B cell (primary cell): ENCODE measurements at regions not wholly inside any gene's neighbourhood (a gene's known extent, or its start where the extent isn't known, plus 50 kb on each side); places are given as distances from the start of the nearest gene placed in this dataset.

Experiments used
- ATAC-seq: fragments of 200-7000 bp; cut with Tn5 transposase; one replicate; pipeline ENCODE4 v1.10.0; 2021; ENCODE audit warnings: low read depth, mild to moderate bottlenecking, moderate number of reproducible peaks, moderate library complexity
- CTCF ChIA-PET: fragments of 350-600 bp; sonication (Branson Sonifier 250); formaldehyde crosslinking; loops from one replicate; lab custom pipeline; 2021; ENCODE audit warnings: antibody characterized with exemption, inconsistent platforms; lab: Charles Lee
- POLR2A ChIA-PET: fragments of 350-600 bp; sonication (Branson Sonifier 250); formaldehyde crosslinking; loops from one replicate; lab custom pipeline; 2021; ENCODE audit warnings: antibody characterized with exemption; lab: Charles Lee
- DNase-seq: peaks from one replicate; pipeline ENCODE4 v3.0.0; 2013
- H2AFZ ChIP-seq: 2 replicates; pipeline ENCODE4 v1.6.1; 2012; ENCODE audit warnings: mild to moderate bottlenecking, low read depth, low read length; ENCODE audit not compliant: insufficient read depth, poor library complexity, severe bottlenecking
- H3K27ac ChIP-seq, 2 donors: 1 replicate in 1 of 2; 2 replicates in 1 of 2; pipeline ENCODE4 v1.5.1; 2012 to 2013; ENCODE audit warnings: low read length in 2 of 2, mild to moderate bottlenecking in 2 of 2, moderate library complexity in 1 of 2
- H3K27me3 ChIP-seq, 4 experiments: fragments of 200-600 bp in 1 of 4; sonication (generic) in 1 of 4; replicated peaks in 1 of 4; 1 replicate in 2 of 4; 2 replicates in 2 of 4; pipeline versions ENCODE4 v1.6.1 to v1.7.0; 2013 to 2016; ENCODE audit warnings: low read length in 3 of 4, mild to moderate bottlenecking in 2 of 4, mixed read lengths in 1 of 4, moderate library complexity in 1 of 4; ENCODE audit not compliant: insufficient read depth in 4 of 4, control insufficient read depth in 3 of 4; ENCODE audit errors: control extremely low read depth in 1 of 4
- H3K36me3 ChIP-seq, 2 experiments: replicated peaks in 1 of 2; 1 replicate in 1 of 2; 2 replicates in 1 of 2; pipeline versions ENCODE4 v1.6.1 to v1.7.1; 2013; ENCODE audit warnings: low read length in 1 of 2; ENCODE audit not compliant: insufficient read depth in 2 of 2, control insufficient read depth in 1 of 2; ENCODE audit errors: control extremely low read depth in 1 of 2, extremely low read depth in 1 of 2
- H3K4me1 ChIP-seq, 2 donors: fragments of 200-600 bp in 1 of 2; sonication (generic) in 1 of 2; 1 replicate in 1 of 2; 2 replicates in 1 of 2; pipeline versions ENCODE4 v1.5.1 to v1.6.1; 2013 to 2017; ENCODE audit warnings: low read length in 2 of 2; ENCODE audit not compliant: control insufficient read depth in 2 of 2, insufficient read depth in 2 of 2
- H3K4me2 ChIP-seq: replicated peaks from 2 replicates; pipeline ENCODE3; 2012; ENCODE audit warnings: mild to moderate bottlenecking, low read depth, low read length; ENCODE audit not compliant: poor library complexity, severe bottlenecking
- H3K4me3 ChIP-seq, 5 experiments: fragments of 200-600 bp in 1 of 5; sonication (generic) in 1 of 5; 1 replicate in 3 of 5; 2 replicates in 2 of 5; pipeline versions ENCODE4 v1.5.1 to v1.7.0; 2011 to 2016; ENCODE audit warnings: low read length in 4 of 5, mild to moderate bottlenecking in 4 of 5, low read depth in 2 of 5, control low read depth in 1 of 5, moderate library complexity in 1 of 5; ENCODE audit not compliant: insufficient read depth in 1 of 5; ENCODE audit errors: control extremely low read depth in 1 of 5, extremely low read depth in 1 of 5
- H3K79me2 ChIP-seq: fragments of 200-600 bp; sonication (generic); one replicate; pipeline ENCODE4 v1.6.0; 2016; ENCODE audit warnings: low read length; ENCODE audit not compliant: control insufficient read depth, insufficient read depth
- H3K9ac ChIP-seq: fragments of 200-600 bp; sonication (generic); 2 replicates; pipeline ENCODE4 v1.6.1; 2017; ENCODE audit warnings: mild to moderate bottlenecking, low read length, moderate library complexity
- H3K9me3 ChIP-seq, 3 donors: one replicate each; pipeline versions ENCODE4 v1.6.1 to v1.7.1; 2013; ENCODE audit warnings: low read length in 2 of 3; ENCODE audit not compliant: control insufficient read depth in 2 of 3, insufficient read depth in 1 of 3; ENCODE audit errors: control extremely low read depth in 1 of 3
- H4K20me1 ChIP-seq: 2 replicates; pipeline ENCODE4 v1.6.0; 2012; ENCODE audit warnings: mild to moderate bottlenecking, low read length; ENCODE audit not compliant: insufficient read depth, control insufficient read depth, poor library complexity, severe bottlenecking
- H3K27ac Mint-ChIP-seq: one replicate; pipeline ENCODE4 v1.8.0; 2021; ENCODE audit warnings: mixed read lengths
- H3K27me3 Mint-ChIP-seq: one replicate; pipeline ENCODE4 v1.8.0; 2021; ENCODE audit warnings: mixed read lengths
- H3K4me1 Mint-ChIP-seq: one replicate; pipeline ENCODE4 v1.8.0; 2021; ENCODE audit warnings: mixed read lengths
- H3K4me3 Mint-ChIP-seq: one replicate; pipeline ENCODE4 v1.8.0; 2021; ENCODE audit warnings: mixed read lengths
- H3K9me3 Mint-ChIP-seq: one replicate; pipeline ENCODE4 v1.8.0; 2022; ENCODE audit warnings: mixed read lengths; ENCODE audit not compliant: insufficient read depth
- EZH2 ChIP-seq: IDR thresholded peaks from 2 replicates; pipeline ENCODE4 v1.6.1; 2012; ENCODE audit warnings: borderline replicate concordance, low read depth, mild to moderate bottlenecking, moderate library complexity, low read length; ENCODE audit not compliant: insufficient read depth, poor library complexity, severe bottlenecking
- WGBS: methylation state at CpG from one replicate; pipeline ENCODE4 v1.1.5; 2013; ENCODE audit warnings: missing lambda C conversion rate; ENCODE audit not compliant: insufficient coverage; 5-methylcytosine and 5-hydroxymethylcytosine counted together
- intact Hi-C: fragments of 100-400 bp; cut with micrococcal nuclease; formaldehyde crosslinking; loops from one replicate; pipeline ENCODE4 v1.10.0; 2022
- TF ChIP-seq, protein P1 (sequence below): fragments of 200-600 bp; IDR thresholded peaks from one replicate; pipeline ENCODE4 v1.8.0; 2022; ENCODE audit warnings: antibody characterized with exemption, mild to moderate bottlenecking

DNA sequence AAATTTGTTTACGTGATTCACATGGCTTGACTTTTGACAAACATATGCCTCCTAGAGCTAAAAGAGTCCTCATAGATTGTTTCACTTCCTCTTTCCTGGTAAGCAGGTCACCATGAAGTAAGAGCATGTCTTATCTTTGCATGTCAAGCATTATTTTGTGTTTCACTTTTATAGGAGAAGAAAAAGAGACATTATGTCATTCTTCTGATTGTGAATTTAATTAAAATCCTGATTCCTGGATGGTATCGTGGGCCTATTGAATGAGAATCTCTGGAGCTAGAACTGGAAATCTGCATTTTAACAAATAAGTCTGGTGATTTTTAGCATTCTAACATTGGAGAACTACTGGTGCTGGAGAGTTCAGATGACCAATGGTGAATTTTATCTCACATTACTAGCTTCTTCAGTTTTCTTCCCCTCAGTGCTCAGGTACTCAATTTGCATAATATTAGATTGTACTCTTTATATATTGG lies 218.6 kb upstream of the ATP2B1 start:
- H3K27ac Mint-ChIP-seq, result peak overlapping the region; percentile 99
- no peaks in the 10 kb centered on the region for H4K20me1 ChIP-seq
- DNase-seq, result peak; percentile 89
- peak overlapping the region; percentile 95 for H3K4me3 Mint-ChIP-seq
- peaks cover 17% of the 10 kb centered on the region for H3K79me2 ChIP-seq
- WGBS, result no CpG with 5 or more reads among the region's 2 CpGs
- H3K27ac ChIP-seq, result peak overlapping the region; percentile 96 to 97
- H3K4me1 Mint-ChIP-seq, result peaks cover 52% of the 10 kb centered on the region
- ChIA-PET CTCF (interaction anchor here (0.6 to 3.9 kb wide), 18 partner anchors 8 to 383 kb away, joined by 3 to 24 read pairs (median 6); partner anchors contain the start of gene ATP2B1), POLR2A (interaction anchor here (0.7 to 3.5 kb wide), 9 partner anchors 17 to 218 kb away, joined by 3 to 67 read pairs (median 4); partner anchors contain the start of gene ATP2B1)
- H3K27me3 ChIP-seq, result no peaks in the 10 kb centered on the region
- no peaks in the 10 kb centered on the region for H3K36me3 ChIP-seq
- no peak for TF ChIP-seq EZH2
- TF ChIP-seq, protein P1, sequence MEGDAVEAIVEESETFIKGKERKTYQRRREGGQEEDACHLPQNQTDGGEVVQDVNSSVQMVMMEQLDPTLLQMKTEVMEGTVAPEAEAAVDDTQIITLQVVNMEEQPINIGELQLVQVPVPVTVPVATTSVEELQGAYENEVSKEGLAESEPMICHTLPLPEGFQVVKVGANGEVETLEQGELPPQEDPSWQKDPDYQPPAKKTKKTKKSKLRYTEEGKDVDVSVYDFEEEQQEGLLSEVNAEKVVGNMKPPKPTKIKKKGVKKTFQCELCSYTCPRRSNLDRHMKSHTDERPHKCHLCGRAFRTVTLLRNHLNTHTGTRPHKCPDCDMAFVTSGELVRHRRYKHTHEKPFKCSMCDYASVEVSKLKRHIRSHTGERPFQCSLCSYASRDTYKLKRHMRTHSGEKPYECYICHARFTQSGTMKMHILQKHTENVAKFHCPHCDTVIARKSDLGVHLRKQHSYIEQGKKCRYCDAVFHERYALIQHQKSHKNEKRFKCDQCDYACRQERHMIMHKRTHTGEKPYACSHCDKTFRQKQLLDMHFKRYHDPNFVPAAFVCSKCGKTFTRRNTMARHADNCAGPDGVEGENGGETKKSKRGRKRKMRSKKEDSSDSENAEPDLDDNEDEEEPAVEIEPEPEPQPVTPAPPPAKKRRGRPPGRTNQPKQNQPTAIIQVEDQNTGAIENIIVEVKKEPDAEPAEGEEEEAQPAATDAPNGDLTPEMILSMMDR, result no peak
- H3K4me1 ChIP-seq, result peaks cover 24 to 32% of the 10 kb centered on the region in 2 donors
- intact Hi-C loops, result loop anchor here (1.0 to 5.0 kb wide), 7 partner anchors 23 to 218 kb away; no protein-coding TSS in a partner anchor
- H3K9ac ChIP-seq, result peak overlapping the region; percentile 77
- peaks cover 0 to 4% (median 0%) of the 10 kb centered on the region in 3 donors for H3K9me3 ChIP-seq
- H3K4me3 ChIP-seq, result peak overlapping the region; percentile 46 to 83 (median 60)
- H3K27me3 Mint-ChIP-seq, result no peaks in the 10 kb centered on the region
- peak overlapping the region; percentile 43 for H2AFZ ChIP-seq
- peak; percentile 88 for ATAC-seq
- peak overlapping the region; percentile 73 for H3K4me2 ChIP-seq
- peaks cover 5% of the 10 kb centered on the region for H3K9me3 Mint-ChIP-seq

- ATAC-seq (no peak), DNase-seq (no peak)
- Histone ChIP-seq H3K4me1 (peaks cover 25 to 32% of the 10 kb centered on the region in 2 donors), H3K27me3 (no peaks in the 10 kb centered on the region), H3K4me2 (no peak overlapping the region), H3K9me3 (peaks cover 0 to 8% (median 0%) of the 10 kb centered on the region in 3 donors), H3K27ac (peak overlapping the region in 1 of 2 donors; percentile 23), H3K79me2 (peaks cover 6% of the 10 kb centered on the region), H3K9ac (no peak overlapping the region), H3K36me3 (no peaks in the 10 kb centered on the region), H4K20me1 (no peaks in the 10 kb centered on the region), H3K4me3 (no peak overlapping the region), H2AFZ (no peak overlapping the region)
- H3K27ac Mint-ChIP-seq, result peak overlapping the region; percentile 33
- H3K4me1 Mint-ChIP-seq, result peaks cover 57% of the 10 kb centered on the region
- intact Hi-C loops, result no loop called here
- CTCF ChIA-PET, result interaction anchor here (0.8 to 1.6 kb wide), 4 partner anchors 9 to 216 kb away, joined by 4 to 6 read pairs (median 4); partner anchors contain the start of gene ATP2B1
- WGBS, result no CpG with 5 or more reads among the region's 2 CpGs
- peaks cover 5% of the 10 kb centered on the region for H3K9me3 Mint-ChIP-seq
- no peak for TF ChIP-seq EZH2
- TF ChIP-seq, protein P1, result no peak
- no peaks in the 10 kb centered on the region for H3K27me3 Mint-ChIP-seq
- no peak overlapping the region for H3K4me3 Mint-ChIP-seq
- POLR2A ChIA-PET, result interaction anchor here (0.8 kb wide), 1 partner anchor 215 kb away, joined by 3 read pairs; the partner anchor contains the start of gene ATP2B1
These were observed 215.6 kb upstream of the ATP2B1 start for GRCh38 chr12:89924191-89924590.
